Fibroblast of skin of right quadriceps (primary cell): ENCODE measurements at regions not wholly inside any gene's neighbourhood (a gene's known extent, or its start where the extent isn't known, plus 50 kb on each side); places are given as distances from the start of the nearest gene placed in this dataset.
"Not testable (repeated sequence)": the region's sequence is repeated elsewhere in the genome, so short reads cannot be mapped to it uniquely, and the experiment has no call there.

Experiments used
- DNase-seq: peaks from one replicate; pipeline ENCODE4 v3.0.0-alpha.2; 2013

- DNase-seq, result no peak
Observed at GRCh38 chr7:46932306-46932675, 649.6 kb downstream of the TNS3 start.

DNA sequence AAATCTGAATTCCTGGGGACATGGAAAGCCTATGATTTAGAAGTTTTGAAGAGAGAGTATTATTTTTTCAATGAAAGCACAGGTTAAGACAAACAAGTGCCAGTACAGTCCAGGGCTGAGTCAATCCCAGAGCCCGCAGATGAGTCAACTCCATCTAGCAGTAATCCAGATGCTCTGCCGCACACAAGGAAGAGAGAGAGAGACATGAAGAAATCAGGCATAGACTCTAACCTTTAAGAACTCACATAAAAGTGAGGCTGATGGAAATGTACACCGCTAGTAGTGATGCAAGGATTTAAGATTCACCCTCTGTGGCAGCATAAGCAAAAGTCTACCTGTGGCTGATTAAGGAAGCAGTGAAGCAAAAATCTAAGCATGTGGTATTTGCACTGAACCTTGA, 651.5 kb downstream of the TNS3 start:
- peak; percentile 95 for DNase-seq

DNA sequence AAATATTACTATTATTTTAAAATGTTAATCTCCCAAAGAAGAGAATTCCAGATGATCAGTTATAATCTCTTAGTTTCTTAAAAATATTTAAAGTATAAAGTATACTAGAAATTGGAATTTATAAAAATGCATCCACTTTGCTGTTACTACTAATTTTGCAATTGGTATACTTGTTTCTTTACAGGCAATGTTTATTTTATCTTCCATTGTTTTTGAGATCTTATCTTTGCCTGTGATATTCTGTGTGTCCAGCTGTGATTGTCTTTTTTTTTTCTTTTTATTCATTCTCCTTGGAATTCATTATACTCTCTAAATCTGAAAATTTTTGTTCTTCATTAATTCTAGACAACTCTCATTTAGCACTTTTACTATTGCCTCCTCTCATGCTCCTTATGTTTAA, 652.6 kb downstream of the TNS3 start:
- DNase-seq, result no peak

DNA sequence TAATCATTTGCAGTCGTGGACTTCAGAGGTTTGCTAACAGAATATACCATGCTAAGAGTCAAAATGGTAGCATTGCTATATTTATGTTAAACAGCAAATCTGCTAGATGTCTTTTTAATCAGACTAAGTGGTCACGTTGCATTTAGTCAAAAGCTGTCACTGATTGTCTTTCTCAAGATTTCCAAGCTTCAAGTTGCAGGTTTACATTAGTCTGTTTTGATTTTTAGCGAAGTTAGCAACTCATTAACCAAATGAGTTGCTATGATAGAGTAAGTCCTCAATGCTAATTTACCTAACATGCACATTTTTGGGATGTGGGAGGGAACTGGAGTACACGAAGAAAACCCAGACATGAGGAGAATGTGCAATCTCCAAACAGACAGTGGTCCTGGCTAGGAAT, 653.2 kb downstream of the TNS3 start:
- no peak for DNase-seq

GRCh38 chr7:46927131-46927810, 654.6 kb downstream of the TNS3 start:
- no peak for DNase-seq

DNA sequence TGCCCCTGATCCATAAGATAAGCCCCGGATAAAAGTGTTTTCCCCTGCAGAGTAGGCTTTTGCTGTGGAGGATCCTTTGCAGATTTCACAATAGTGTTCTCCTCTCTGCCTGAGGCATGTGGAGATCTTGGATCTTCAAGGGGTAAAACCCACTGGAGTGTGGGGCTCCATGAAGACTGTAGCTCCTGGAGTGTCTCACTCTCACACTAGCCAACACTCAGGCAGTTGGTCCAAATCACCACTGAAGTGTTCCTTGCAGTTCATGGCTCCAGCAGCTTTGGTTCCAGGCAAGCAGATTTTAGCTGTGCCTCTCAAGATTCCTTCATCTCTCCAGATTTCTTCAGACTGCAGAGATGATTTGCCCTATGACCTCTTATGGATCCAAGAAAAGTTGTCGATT, 665.3 kb downstream of the TNS3 start:
- DNase-seq, result no peak

- no peak for DNase-seq
Observed at GRCh38 chr7:46912692-46913091, 669.2 kb downstream of the TNS3 start.

DNA sequence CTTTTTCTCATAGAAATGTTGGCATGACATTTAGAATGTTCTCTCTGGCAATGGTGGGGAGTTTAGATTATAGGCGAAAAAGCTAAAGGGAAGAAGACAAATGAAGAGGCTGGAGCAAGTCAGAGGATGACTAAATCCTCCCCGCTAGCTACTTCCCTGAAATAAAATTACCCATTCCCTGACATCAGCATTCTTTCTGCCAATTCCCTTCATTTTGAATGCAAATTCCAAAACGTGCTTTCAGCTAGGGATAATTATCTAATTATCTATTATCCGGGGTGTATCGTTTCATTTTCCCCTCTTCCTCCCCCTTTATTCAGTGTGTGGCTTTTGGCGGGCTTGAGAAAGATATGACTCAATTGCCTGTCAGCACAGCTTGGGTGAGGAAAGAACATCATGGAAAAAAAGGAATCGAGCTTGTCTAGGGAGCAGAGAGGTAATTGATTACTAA, 672.3 kb downstream of the TNS3 start:
- DNase-seq, result peak; percentile 99

- peak; percentile 93 for DNase-seq
Observed at GRCh38 chr7:46908770-46909169, 673.1 kb downstream of the TNS3 start.

GRCh38 chr7:46904523-46904922, 677.4 kb downstream of the TNS3 start:
- not testable (repeated sequence) for DNase-seq

- DNase-seq, result no peak
Observed at GRCh38 chr7:46902463-46902862, 679.4 kb downstream of the TNS3 start.

DNA sequence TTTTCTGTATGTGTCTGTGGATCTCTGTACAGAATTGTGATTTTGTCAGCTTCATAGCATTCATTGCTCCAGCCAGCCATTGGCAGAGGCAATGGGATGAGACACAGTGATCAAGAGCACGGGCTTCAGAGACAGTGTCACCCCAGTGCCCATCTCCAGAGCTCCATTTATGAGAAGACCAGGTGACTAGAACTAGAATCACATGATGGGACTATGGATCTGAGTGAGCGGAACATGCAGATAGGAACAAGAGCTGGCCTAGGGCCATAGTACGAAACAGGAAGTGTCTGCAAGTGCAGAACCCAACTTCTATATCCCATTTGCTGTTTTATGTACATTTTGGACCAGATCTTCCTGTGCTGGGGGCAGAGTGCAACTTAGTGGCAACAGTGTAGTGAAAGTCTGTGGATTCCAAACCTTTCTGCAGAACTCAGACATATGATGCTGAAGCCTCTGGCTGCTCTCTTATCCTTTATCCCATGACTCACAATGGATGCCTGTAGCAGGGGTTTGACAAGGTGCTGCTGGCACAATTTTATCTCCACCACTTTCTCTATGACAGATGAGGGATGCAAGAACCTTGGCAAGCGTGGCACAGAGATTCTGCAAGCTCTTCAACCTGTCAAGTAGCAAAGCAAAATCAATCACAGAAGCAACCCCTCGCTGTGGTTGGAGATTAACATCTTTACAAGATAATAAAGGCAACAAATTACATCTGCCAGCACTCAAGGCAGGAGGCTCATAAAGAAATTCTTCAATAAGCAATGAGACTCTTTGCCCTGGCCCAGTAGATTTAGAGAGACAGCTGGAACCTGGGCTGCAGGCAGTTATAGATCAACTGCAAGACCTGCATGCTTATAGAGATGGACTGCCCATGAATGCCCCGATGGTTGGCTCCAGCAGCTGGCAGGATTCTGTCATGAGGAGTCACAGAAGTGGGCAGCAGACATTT, 681.3 kb downstream of the TNS3 start:
- DNase-seq, result peak; percentile 17

GRCh38 chr7:46897381-46897780, 684.5 kb downstream of the TNS3 start:
- DNase-seq, result no peak

DNA sequence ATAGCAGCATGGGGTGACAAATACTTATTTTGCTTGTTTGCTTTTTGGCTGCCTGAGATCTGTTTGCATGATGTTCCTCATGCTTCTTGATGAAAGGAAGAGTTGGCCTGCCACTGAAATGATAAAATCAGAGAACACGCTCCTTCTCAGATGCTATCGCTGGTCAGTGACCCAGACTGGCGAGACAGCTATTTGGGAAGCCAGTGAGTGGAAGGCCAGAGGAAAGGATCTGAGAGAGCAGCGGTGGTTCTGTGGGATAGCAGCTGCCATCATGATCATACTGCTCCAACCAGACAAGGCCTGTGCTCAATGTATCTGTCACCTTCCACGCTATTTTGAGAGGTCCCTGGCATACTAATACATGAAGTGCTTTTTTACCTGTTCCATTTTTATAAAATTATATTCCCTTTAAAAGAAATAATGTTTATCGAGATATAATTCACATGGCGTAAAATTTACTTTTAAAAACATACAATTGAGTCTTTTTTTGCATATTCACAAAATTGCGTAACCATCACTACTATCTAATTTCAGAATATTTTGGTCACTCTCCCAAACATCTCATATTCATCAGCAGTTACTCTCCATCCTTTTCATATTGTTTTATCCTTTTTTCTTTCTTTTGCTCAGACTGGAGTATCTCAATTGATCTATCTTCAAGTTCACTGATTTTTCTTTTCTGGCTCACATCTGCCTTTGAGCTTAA, 695.1 kb downstream of the TNS3 start:
- DNase-seq, result no peak

DNA sequence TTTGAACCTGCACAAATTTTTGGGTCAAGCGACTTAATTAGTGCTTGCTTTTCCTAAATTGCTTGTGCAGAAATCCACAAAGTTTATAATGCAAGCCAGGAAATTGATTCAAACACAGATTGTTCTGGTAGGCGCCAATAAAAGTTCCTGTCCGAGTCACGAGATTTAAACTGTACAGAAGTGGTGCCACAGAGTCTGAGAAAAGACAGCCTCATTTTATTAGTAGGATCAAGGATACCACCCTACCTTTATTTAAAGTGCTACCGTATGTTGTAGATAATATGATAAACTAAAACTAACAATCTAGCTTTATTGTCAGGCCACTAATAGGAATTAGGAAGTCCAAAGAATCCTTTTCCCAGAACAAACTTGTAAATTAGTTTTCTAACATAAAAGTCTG, 696.7 kb downstream of the TNS3 start:
- DNase-seq, result no peak

DNA sequence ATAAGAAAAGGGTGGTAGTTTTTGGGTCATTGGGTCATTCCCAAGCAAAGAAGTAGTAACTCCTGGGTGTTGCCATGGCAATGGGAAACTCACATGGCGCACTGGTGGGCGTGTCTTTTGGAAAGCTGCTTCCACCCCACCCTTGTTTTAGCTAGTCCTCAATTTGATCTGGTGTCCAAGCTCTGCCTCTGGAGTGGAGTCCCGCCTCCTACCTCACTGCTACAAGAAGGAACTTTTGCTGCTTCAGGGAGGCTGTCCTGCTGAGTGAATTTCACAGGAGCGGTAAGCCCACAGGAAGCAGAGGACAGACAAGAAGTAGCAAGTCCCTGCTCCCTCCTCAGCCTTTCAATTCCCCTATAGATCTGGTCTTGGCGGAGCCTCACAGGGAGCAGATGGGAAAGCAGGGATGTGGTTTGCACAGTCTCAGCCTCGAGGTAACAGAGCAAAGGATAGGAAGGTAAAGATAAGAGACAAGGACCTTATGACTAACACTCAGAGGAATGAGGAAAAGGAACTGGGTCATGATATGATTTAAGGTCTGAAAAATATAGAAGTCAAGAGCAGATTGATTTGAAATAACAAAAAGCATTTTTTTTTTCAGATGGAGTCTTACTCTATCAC, 700.3 kb downstream of the TNS3 start:
- peak; percentile 17 for DNase-seq

- no peak for DNase-seq
Observed at GRCh38 chr7:46880508-46881196, 701.3 kb downstream of the TNS3 start.

- DNase-seq, result no peak
Observed at GRCh38 chr7:46879783-46880182, 702.1 kb downstream of the TNS3 start.

GRCh38 chr7:46871516-46871915, 710.4 kb downstream of the TNS3 start:
- no peak for DNase-seq

DNA sequence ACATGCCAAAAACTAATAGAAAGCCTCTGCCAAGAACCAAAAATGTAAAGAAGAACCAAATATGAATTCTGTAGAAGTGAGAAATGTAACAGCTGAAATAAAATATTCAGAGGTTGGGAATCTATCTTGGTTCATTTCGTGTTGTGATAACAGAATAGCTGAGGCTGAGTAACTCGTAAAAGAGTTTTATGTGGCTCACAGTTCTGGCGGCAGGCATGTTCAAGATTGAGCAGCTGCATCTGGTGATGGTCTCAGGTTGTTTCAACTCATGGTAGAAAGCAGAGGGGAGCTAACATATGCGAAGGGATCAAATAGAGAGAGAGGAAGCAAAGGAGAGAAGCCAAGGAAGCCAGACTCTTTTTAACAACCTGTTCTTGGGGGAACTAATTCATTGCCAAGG, 717.2 kb downstream of the TNS3 start:
- no peak for DNase-seq

DNA sequence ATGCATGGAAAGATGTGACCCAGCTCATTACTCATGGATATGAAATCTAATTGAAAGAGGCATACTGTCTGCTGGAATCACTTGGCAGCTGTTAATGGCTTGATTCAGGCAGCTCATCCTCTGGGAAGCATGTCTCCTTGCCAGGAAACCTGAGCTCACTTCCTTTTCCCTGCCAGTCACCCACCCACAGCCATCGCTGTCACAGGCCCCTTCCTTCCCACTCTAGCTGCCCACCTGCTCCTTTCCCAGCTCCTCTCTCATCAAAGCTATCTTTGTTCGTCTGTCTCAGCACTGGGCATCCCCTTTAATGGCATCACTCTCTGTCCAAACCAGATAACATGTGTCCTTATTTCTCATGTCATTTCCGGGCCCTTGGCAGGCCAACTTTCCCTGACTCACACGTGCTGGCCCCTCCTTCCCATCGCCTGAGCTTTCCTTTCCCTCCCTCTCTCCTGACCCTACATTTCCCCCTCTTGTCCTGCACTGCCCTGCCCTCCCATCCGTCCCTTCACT, 721.9 kb downstream of the TNS3 start:
- peak; percentile 84 for DNase-seq

- DNase-seq, result no peak
Observed at GRCh38 chr7:46855851-46856250, 726.1 kb downstream of the TNS3 start.
